ENCODE measurements at regions not wholly inside any gene's neighbourhood (a gene's known extent, or its start where the extent isn't known, plus 50 kb on each side); places are given as distances from the start of the nearest gene placed in this dataset.
"Not testable (repeated sequence)": the region's sequence is repeated elsewhere in the genome, so short reads cannot be mapped to it uniquely, and the experiment has no call there.

- Histone ChIP-seq H3K27ac (no peak overlapping the region), H3K4me2 (no peak overlapping the region), H3K4me1 (peaks cover 36% of the 10 kb centered on the region), H3K9me3 (no peaks in the 10 kb centered on the region), H3K4me3 (no peak overlapping the region)
- POLR2A ChIA-PET = interaction anchor here (0.6 kb wide), 1 partner anchor 137 kb away, joined by 3 read pairs; no protein-coding TSS in a partner anchor
- TF ChIP-seq HES2 (IDR thresholded peaks at IDR 0.05) = no peak
- DNase-seq (ENCODE audit: low read depth in 1 of 2, low spot score in 1 of 2) (no peak), ATAC-seq (no peak), FAIRE-seq (no peak)
- CTCF ChIA-PET = no interaction called here
- 96% methylated on average over 2 of the region's 2 CpGs for WGBS (ENCODE audit: missing lambda C conversion rate)
Measured at GRCh38 chr10:118963933-118964332, 65.6 kb upstream of the NANOS1 start.

- peaks cover 31% of the 10 kb centered on the region for H3K4me1 ChIP-seq
- not testable (repeated sequence) for H3K4me3 ChIP-seq; ATAC-seq; H3K9me3 ChIP-seq; FAIRE-seq; H3K27ac ChIP-seq; DNase-seq (ENCODE audit: low read depth in 1 of 2, low spot score in 1 of 2); H3K4me2 ChIP-seq
- POLR2A ChIA-PET = interaction anchor here (0.6 kb wide), 1 partner anchor 136 kb away, joined by 3 read pairs; no protein-coding TSS in a partner anchor
- CTCF ChIA-PET = interaction anchor here (0.8 kb wide), 1 partner anchor 10 kb away, joined by 3 read pairs; no protein-coding TSS in a partner anchor
- WGBS (ENCODE audit: missing lambda C conversion rate) = 83% methylated on average over 3 of the region's 3 CpGs
Measured at GRCh38 chr10:118964476-118964875, 65.0 kb upstream of the NANOS1 start.

- ChIA-PET POLR2A (no interaction called here), CTCF (interaction anchor here (0.8 kb wide), 1 partner anchor 9 kb away, joined by 3 read pairs; no protein-coding TSS in a partner anchor)
- Histone ChIP-seq H3K4me2 (peak overlapping the region; percentile 40; the same call in 2 of the 3 replicates), H3K27ac (peak overlapping the region; percentile 22 to 40; a peak in 3 of 6 replicates), H3K9me3 (no peaks in the 10 kb centered on the region), H3K4me3 (no peak overlapping the region), H3K4me1 (peaks cover 25% of the 10 kb centered on the region)
- ATAC-seq (peak in 1 of 2 experiments; percentile 12; a peak in 2 of 6 replicates), DNase-seq (ENCODE audit: low read depth in 1 of 2, low spot score in 1 of 2) (no peak), FAIRE-seq (no peak)
- 76% methylated on average over 2 of the region's 2 CpGs for WGBS (ENCODE audit: missing lambda C conversion rate)
- no peak for TF ChIP-seq ELK1 (IDR thresholded peaks at IDR 0.05; ENCODE audit: low read depth, low read length)
- no peak for TF ChIP-seq HOXB5 (CRISPR knock-in tag; IDR thresholded peaks at IDR 0.05)
- no peak for TF ChIP-seq KDM1A (IDR thresholded peaks at IDR 0.05; ENCODE audit: low read depth)
- TF ChIP-seq NFE2L2 (conservative IDR thresholded peaks at IDR 0.05; ENCODE audit: low read length) = no peak
- TF ChIP-seq BHLHE40 (IDR thresholded peaks at IDR 0.05; ENCODE audit: low read depth, low read length) = no peak
- TF ChIP-seq HEYL (CRISPR knock-in tag; IDR thresholded peaks at IDR 0.05) = no peak
- no peak for TF ChIP-seq ZNF302 (CRISPR knock-in tag; IDR thresholded peaks at IDR 0.05)
- TF ChIP-seq PBX3 (IDR thresholded peaks at IDR 0.05) = no peak
- no peak for TF ChIP-seq REST (IDR thresholded peaks at IDR 0.05)
- no peak for TF ChIP-seq HOXB13 (CRISPR knock-in tag; IDR thresholded peaks at IDR 0.05; ENCODE audit: low read depth)
- TF ChIP-seq RCOR1 (IDR thresholded peaks at IDR 0.05; ENCODE audit: low read depth, low read length) = no peak
- no peak for TF ChIP-seq POLR2AphosphoS2 (conservative IDR thresholded peaks at IDR 0.05; ENCODE audit: low read length)
- no peak for TF ChIP-seq KDM5A (IDR thresholded peaks at IDR 0.05)
- no peak for TF ChIP-seq HOXA7 (CRISPR knock-in tag; IDR thresholded peaks at IDR 0.05)
Measured at GRCh38 chr10:118965096-118965495, 64.4 kb upstream of the NANOS1 start.
